Esophagus (tissue), 2 donors: ENCODE measurements at regions not wholly inside any gene's neighbourhood (a gene's known extent, or its start where the extent isn't known, plus 50 kb on each side); places are given as distances from the start of the nearest gene placed in this dataset.

Source experiments
- H3K27ac ChIP-seq, 2 donors: one replicate each; pipeline ENCODE4 v1.5.1; 2013; ENCODE audit warnings: low read depth in 2 of 2, mild to moderate bottlenecking in 2 of 2, inconsistent platforms in 1 of 2, low read length in 1 of 2, moderate library complexity in 1 of 2
- H3K27me3 ChIP-seq, 2 donors: one replicate each; pipeline ENCODE4 v1.6.1; 2013; ENCODE audit warnings: low read length in 2 of 2, control low read depth in 1 of 2, mild to moderate bottlenecking in 1 of 2; ENCODE audit not compliant: insufficient read depth in 2 of 2, control insufficient read depth in 1 of 2
- H3K36me3 ChIP-seq, 2 donors: one replicate each; pipeline ENCODE4 v1.6.1; 2013; ENCODE audit warnings: low read length in 1 of 2; ENCODE audit not compliant: control insufficient read depth in 2 of 2, insufficient read depth in 2 of 2
- H3K4me1 ChIP-seq, 2 donors: one replicate each; pipeline ENCODE4 v1.6.1; 2013; ENCODE audit warnings: low read length in 1 of 2; ENCODE audit not compliant: control insufficient read depth in 2 of 2, insufficient read depth in 2 of 2
- H3K4me3 ChIP-seq, 2 donors: one replicate each; pipeline ENCODE4 v1.5.1; 2013; ENCODE audit warnings: low read length in 2 of 2, mild to moderate bottlenecking in 2 of 2, low read depth in 1 of 2, moderate library complexity in 1 of 2
- H3K9me3 ChIP-seq, 2 donors: one replicate each; pipeline ENCODE4 v1.6.1; 2013; ENCODE audit warnings: mild to moderate bottlenecking in 2 of 2, low read depth in 1 of 2, low read length in 1 of 2, moderate library complexity in 1 of 2; ENCODE audit not compliant: control insufficient read depth in 2 of 2, insufficient read depth in 1 of 2
- WGBS, 2 donors: extraction: QIAGEN DNeasy Blood & Tissue Kit; methylation state at CpG; one replicate each; pipeline ENCODE4 v1.1.7; 2013; 5-methylcytosine and 5-hydroxymethylcytosine counted together
- donor health status: healthy with polysubstance abuse.
- donor health status: Bipolar disorder and iron deficiency.

- H3K4me3 ChIP-seq = no peak overlapping the region
- peaks cover 0 to 4% of the 10 kb centered on the region in 2 donors for H3K4me1 ChIP-seq
- H3K36me3 ChIP-seq = no peaks in the 10 kb centered on the region
- 61 to 78% methylated on average over 1 of the region's 1 CpG for WGBS, 2 donors
- H3K27me3 ChIP-seq = no peaks in the 10 kb centered on the region
- H3K27ac ChIP-seq = no peak overlapping the region
- H3K9me3 ChIP-seq = no peaks in the 10 kb centered on the region
Measured at GRCh38 chr11:70010774-70011173, 67.3 kb upstream of the ANO1 start.

- 62 to 82% methylated on average over 2 of the region's 2 CpGs for WGBS, 2 donors
- H3K4me3 ChIP-seq = no peak overlapping the region
- no peaks in the 10 kb centered on the region for H3K4me1 ChIP-seq
- no peak overlapping the region for H3K27ac ChIP-seq
- no peaks in the 10 kb centered on the region for H3K36me3 ChIP-seq
- no peaks in the 10 kb centered on the region for H3K27me3 ChIP-seq
- no peaks in the 10 kb centered on the region for H3K9me3 ChIP-seq
Measured at GRCh38 chr11:70012134-70012733, 65.9 kb upstream of the ANO1 start.

GRCh38 chr11:70014291-70014690 is 63.8 kb upstream of the ANO1 start:
- Histone ChIP-seq H3K36me3 (no peaks in the 10 kb centered on the region), H3K9me3 (no peaks in the 10 kb centered on the region), H3K4me3 (no peak overlapping the region), H3K27me3 (no peaks in the 10 kb centered on the region), H3K27ac (no peak overlapping the region), H3K4me1 (no peaks in the 10 kb centered on the region)
- 90% methylated on average over 11 of the region's 11 CpGs for WGBS, 2 donors

- no peaks in the 10 kb centered on the region for H3K9me3 ChIP-seq
- H3K36me3 ChIP-seq = no peaks in the 10 kb centered on the region
- H3K27me3 ChIP-seq = no peaks in the 10 kb centered on the region
- no peaks in the 10 kb centered on the region for H3K4me1 ChIP-seq
- 37 to 43% methylated on average over 14 of the region's 14 CpGs for WGBS, 2 donors
- no peak overlapping the region for H3K27ac ChIP-seq
- no peak overlapping the region for H3K4me3 ChIP-seq
Measured at GRCh38 chr11:70016666-70017367, 61.3 kb upstream of the ANO1 start.

- no peaks in the 10 kb centered on the region for H3K4me1 ChIP-seq
- no peaks in the 10 kb centered on the region for H3K9me3 ChIP-seq
- no peak overlapping the region for H3K4me3 ChIP-seq
- no peaks in the 10 kb centered on the region for H3K27me3 ChIP-seq
- 89 to 90% methylated on average over 6 of the region's 6 CpGs for WGBS, 2 donors
- H3K36me3 ChIP-seq = no peaks in the 10 kb centered on the region
- no peak overlapping the region for H3K27ac ChIP-seq
Measured at GRCh38 chr11:70018816-70019215, 59.3 kb upstream of the ANO1 start.

- H3K36me3 ChIP-seq = no peaks in the 10 kb centered on the region
- H3K9me3 ChIP-seq = no peaks in the 10 kb centered on the region
- H3K27me3 ChIP-seq = no peaks in the 10 kb centered on the region
- no peak overlapping the region for H3K27ac ChIP-seq
- no peak overlapping the region for H3K4me3 ChIP-seq
- no peaks in the 10 kb centered on the region for H3K4me1 ChIP-seq
- 72 to 76% methylated on average over 8 of the region's 8 CpGs for WGBS, 2 donors
Measured at GRCh38 chr11:70019576-70020011, 58.5 kb upstream of the ANO1 start.

GRCh38 chr11:70020336-70021214 is 57.5 kb upstream of the ANO1 start:
- peaks cover 0 to 2% of the 10 kb centered on the region in 2 donors for H3K9me3 ChIP-seq
- no peaks in the 10 kb centered on the region for H3K4me1 ChIP-seq
- H3K27ac ChIP-seq = no peak overlapping the region
- H3K4me3 ChIP-seq = no peak overlapping the region
- WGBS, 2 donors = 75 to 80% methylated on average over 24 of the region's 24 CpGs
- H3K36me3 ChIP-seq = no peaks in the 10 kb centered on the region
- no peaks in the 10 kb centered on the region for H3K27me3 ChIP-seq

- 81 to 82% methylated on average over 10 of the region's 10 CpGs for WGBS, 2 donors
- Histone ChIP-seq H3K4me1 (peaks cover 0 to 2% of the 10 kb centered on the region in 2 donors), H3K27ac (no peak overlapping the region)
Measured at GRCh38 chr11:70021586-70021985, 56.5 kb upstream of the ANO1 start.

GRCh38 chr11:70024036-70024772 is 53.9 kb upstream of the ANO1 start:
- WGBS, 2 donors = 82 to 83% methylated on average over 13 of the region's 13 CpGs
- H3K9me3 ChIP-seq = peaks cover 2% of the 10 kb centered on the region in 2 donors

More at GRCh38 chr11:70021586-70021985, 56.5 kb upstream of the ANO1 start:
- no peaks in the 10 kb centered on the region for H3K27me3 ChIP-seq
- H3K4me3 ChIP-seq = no peak overlapping the region
- peaks cover under 1 to 2% of the 10 kb centered on the region in 2 donors for H3K9me3 ChIP-seq
- no peaks in the 10 kb centered on the region for H3K36me3 ChIP-seq

More at GRCh38 chr11:70024036-70024772, 53.9 kb upstream of the ANO1 start:
- H3K4me3 ChIP-seq = no peak overlapping the region
- H3K27ac ChIP-seq = no peak overlapping the region
- peaks cover 0 to 2% of the 10 kb centered on the region in 2 donors for H3K4me1 ChIP-seq
- H3K27me3 ChIP-seq = no peaks in the 10 kb centered on the region
- no peaks in the 10 kb centered on the region for H3K36me3 ChIP-seq
